ENCODE measurements at regions not wholly inside any gene's neighbourhood (a gene's known extent, or its start where the extent isn't known, plus 50 kb on each side); places are given as distances from the start of the nearest gene placed in this dataset.
"Not testable (repeated sequence)": the region's sequence is repeated elsewhere in the genome, so short reads cannot be mapped to it uniquely, and the experiment has no call there.

DNA sequence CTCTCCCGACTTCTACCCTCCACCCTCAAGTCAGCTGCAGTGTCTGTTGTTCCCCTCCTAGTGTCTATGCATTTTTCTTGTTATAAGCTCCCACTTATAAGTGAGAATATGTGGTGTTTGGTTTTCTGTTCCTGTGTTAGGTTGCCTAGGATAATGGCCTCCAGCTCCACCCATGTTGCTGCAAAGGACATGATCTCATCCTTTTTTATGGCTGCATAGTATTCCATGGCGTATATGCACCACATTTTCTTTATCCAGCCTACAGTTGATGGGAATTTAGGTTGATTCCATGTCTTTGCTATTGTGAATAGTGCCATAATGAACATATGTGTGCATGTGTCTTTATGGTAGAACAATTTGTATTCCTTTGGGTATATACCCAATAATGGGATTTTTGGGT lies 80.7 kb downstream of the SPTSSA start:
- H3K9me3 ChIP-seq (ENCODE audit: control insufficient read depth in 2 of 3, insufficient read depth in 1 of 3, low read length in 3 of 3); H3K27me3 ChIP-seq (ENCODE audit: control insufficient read depth, insufficient read depth, low read length); H3K36me3 ChIP-seq (ENCODE audit: control insufficient read depth in 2 of 3, insufficient read depth in 3 of 3, low read length in 3 of 3); intact Hi-C loops (cut with DNase I); H3K9ac ChIP-seq (ENCODE audit: low read length in 3 of 3); H3K27ac ChIP-seq (ENCODE audit: low read depth in 2 of 2, low read length in 2 of 2); FAIRE-seq; H3K4me3 ChIP-seq (ENCODE audit: low read length in 3 of 3); DNase-seq: not testable (repeated sequence)
- H3K4me1 ChIP-seq (ENCODE audit: control insufficient read depth in 2 of 3, insufficient read depth in 2 of 3, low read depth in 1 of 3, low read length in 3 of 3): peaks cover 0 to 13% (median 4%) of the 10 kb centered on the region in 3 donors

GRCh38 chr14:34380471-34380845 lies 81.6 kb downstream of the SPTSSA start:
- DNase-seq: no peak
- H3K9me3 ChIP-seq (ENCODE audit: control insufficient read depth in 2 of 3, insufficient read depth in 1 of 3, low read length in 3 of 3): no peaks in the 10 kb centered on the region
- no peak overlapping the region for H3K4me3 ChIP-seq (ENCODE audit: low read length in 3 of 3)
- H3K27ac ChIP-seq (ENCODE audit: low read depth in 2 of 2, low read length in 2 of 2): peak overlapping the region in 1 of 2 donors; percentile 15
- H3K9ac ChIP-seq (ENCODE audit: low read length in 3 of 3): no peak overlapping the region
- peaks cover 0 to 13% (median 4%) of the 10 kb centered on the region in 3 donors for H3K4me1 ChIP-seq (ENCODE audit: control insufficient read depth in 2 of 3, insufficient read depth in 2 of 3, low read depth in 1 of 3, low read length in 3 of 3)
- intact Hi-C loops (cut with DNase I): no loop called here
- FAIRE-seq: no peak
- TF ChIP-seq, protein P1, sequence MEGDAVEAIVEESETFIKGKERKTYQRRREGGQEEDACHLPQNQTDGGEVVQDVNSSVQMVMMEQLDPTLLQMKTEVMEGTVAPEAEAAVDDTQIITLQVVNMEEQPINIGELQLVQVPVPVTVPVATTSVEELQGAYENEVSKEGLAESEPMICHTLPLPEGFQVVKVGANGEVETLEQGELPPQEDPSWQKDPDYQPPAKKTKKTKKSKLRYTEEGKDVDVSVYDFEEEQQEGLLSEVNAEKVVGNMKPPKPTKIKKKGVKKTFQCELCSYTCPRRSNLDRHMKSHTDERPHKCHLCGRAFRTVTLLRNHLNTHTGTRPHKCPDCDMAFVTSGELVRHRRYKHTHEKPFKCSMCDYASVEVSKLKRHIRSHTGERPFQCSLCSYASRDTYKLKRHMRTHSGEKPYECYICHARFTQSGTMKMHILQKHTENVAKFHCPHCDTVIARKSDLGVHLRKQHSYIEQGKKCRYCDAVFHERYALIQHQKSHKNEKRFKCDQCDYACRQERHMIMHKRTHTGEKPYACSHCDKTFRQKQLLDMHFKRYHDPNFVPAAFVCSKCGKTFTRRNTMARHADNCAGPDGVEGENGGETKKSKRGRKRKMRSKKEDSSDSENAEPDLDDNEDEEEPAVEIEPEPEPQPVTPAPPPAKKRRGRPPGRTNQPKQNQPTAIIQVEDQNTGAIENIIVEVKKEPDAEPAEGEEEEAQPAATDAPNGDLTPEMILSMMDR (IDR thresholded peaks at IDR 0.05; ENCODE audit: borderline replicate concordance, extremely low read depth, insufficient read depth): no peak
- H3K27me3 ChIP-seq (ENCODE audit: control insufficient read depth, insufficient read depth, low read length): no peaks in the 10 kb centered on the region
- no peaks in the 10 kb centered on the region for H3K36me3 ChIP-seq (ENCODE audit: control insufficient read depth in 2 of 3, insufficient read depth in 3 of 3, low read length in 3 of 3)

DNA sequence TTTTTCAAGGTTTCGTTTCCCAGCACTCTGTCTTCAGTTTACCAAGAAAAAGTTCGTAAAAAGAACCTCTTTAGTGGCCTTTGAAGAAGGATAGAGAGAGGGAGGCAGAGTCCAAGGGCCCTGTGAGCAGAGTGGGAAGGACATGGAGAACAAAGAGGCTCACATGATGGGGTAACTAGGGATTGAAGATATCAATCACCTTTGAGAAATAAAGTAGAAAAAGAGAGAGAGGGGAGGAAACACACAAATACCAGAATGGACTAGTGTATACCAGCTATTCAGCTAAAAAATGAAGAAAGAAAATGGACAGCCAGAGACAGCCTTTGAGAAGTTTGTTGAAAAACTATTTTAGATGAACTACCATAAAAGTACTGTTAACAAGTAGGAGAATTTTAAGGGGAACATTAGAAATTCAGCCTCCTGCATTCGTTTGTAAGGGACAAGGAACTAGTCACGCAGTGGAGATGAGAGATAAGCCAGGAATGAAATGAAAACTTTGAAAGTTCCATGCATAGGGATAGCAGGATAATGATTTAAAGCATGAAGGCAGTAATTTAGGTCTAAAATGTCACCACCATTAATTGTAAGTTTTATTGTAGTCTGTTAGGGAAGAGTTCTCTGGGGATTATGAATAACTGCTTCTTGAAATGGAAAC lies 82.1 kb downstream of the SPTSSA start:
- Histone ChIP-seq H3K4me3 (ENCODE audit: low read length in 3 of 3) (no peak overlapping the region), H3K4me1 (ENCODE audit: control insufficient read depth in 2 of 3, insufficient read depth in 2 of 3, low read depth in 1 of 3, low read length in 3 of 3) (peaks cover 0 to 18% (median 4%) of the 10 kb centered on the region in 3 donors), H3K36me3 (ENCODE audit: control insufficient read depth in 2 of 3, insufficient read depth in 3 of 3, low read length in 3 of 3) (no peaks in the 10 kb centered on the region), H3K9ac (ENCODE audit: low read length in 3 of 3) (no peak overlapping the region), H3K27me3 (ENCODE audit: control insufficient read depth, insufficient read depth, low read length) (no peaks in the 10 kb centered on the region), H3K27ac (ENCODE audit: low read depth in 2 of 2, low read length in 2 of 2) (peak overlapping the region; percentile 18 to 60), H3K9me3 (ENCODE audit: control insufficient read depth in 2 of 3, insufficient read depth in 1 of 3, low read length in 3 of 3) (no peaks in the 10 kb centered on the region)
- peak in 2 of 5 donors; percentile 18 to 22 for DNase-seq
- TF ChIP-seq, protein P1 (IDR thresholded peaks at IDR 0.05; ENCODE audit: borderline replicate concordance, extremely low read depth, insufficient read depth): no peak
- intact Hi-C loops (cut with DNase I): no loop called here
- FAIRE-seq: no peak

DNA sequence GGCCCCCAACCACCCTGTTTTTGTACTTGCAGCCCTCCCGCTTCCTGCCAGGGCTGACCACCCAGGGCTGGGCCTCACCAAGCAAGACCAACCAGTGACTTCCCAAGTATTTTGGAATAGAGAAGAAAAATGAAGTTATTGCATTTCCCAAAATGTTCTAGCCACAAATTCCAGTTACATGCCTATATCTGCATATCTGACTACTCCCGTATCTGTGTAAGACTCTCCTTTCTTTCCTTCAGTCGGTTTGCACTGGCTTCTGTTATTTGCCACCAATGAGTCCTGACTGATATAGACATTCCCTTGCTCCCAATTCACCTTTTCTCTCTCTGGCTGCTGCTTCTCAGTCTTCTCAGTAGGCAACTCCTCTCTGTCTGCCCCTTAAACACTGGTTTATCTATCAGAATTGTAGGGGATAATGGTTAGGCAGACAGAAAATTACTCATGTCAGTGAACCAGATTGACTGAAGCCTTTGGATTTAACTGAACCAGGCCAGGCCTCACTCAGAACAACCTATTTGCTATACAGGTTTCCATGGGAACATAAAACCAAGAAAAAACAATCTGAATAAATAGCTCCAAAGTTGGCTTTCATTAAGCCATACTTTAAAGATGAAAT lies 85.3 kb downstream of the SPTSSA start:
- TF ChIP-seq, protein P1 (IDR thresholded peaks at IDR 0.05; ENCODE audit: borderline replicate concordance, extremely low read depth, insufficient read depth): no peak
- Histone ChIP-seq H3K4me3 (ENCODE audit: low read length in 3 of 3) (no peak overlapping the region), H3K4me1 (ENCODE audit: control insufficient read depth in 2 of 3, insufficient read depth in 2 of 3, low read depth in 1 of 3, low read length in 3 of 3) (peaks cover 0 to 18% (median 4%) of the 10 kb centered on the region in 3 donors), H3K36me3 (ENCODE audit: control insufficient read depth in 2 of 3, insufficient read depth in 3 of 3, low read length in 3 of 3) (no peaks in the 10 kb centered on the region), H3K9me3 (ENCODE audit: control insufficient read depth in 2 of 3, insufficient read depth in 1 of 3, low read length in 3 of 3) (no peaks in the 10 kb centered on the region), H3K27ac (ENCODE audit: low read depth in 2 of 2, low read length in 2 of 2) (no peak overlapping the region), H3K9ac (ENCODE audit: low read length in 3 of 3) (no peak overlapping the region), H3K27me3 (ENCODE audit: control insufficient read depth, insufficient read depth, low read length) (no peaks in the 10 kb centered on the region)
- DNase-seq: no peak
- FAIRE-seq: no peak
- intact Hi-C loops (cut with DNase I): no loop called here
